ENCODE measurements at regions not wholly inside any gene's neighbourhood (a gene's known extent, or its start where the extent isn't known, plus 50 kb on each side); places are given as distances from the start of the nearest gene placed in this dataset.

DNA sequence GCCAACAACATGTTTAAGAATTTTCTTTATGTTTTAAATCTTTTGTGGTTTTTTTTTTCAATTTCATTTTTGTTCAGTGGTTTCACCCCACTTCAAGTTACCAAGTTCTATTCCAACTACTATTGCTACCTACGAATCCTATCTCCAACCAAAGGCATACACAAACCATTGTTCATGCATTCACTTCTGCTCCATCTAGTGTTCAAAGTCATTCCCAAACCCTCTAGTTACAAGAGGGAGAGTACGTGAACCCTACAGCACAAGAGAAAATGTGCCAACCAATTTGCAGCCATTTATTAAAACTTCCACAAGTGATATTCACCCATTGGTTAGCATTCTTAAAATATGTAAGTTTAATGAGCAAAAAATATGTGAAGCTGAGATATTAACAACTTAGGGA is 295.1 kb upstream of the KYNU start:
- TF ChIP-seq, protein P1, sequence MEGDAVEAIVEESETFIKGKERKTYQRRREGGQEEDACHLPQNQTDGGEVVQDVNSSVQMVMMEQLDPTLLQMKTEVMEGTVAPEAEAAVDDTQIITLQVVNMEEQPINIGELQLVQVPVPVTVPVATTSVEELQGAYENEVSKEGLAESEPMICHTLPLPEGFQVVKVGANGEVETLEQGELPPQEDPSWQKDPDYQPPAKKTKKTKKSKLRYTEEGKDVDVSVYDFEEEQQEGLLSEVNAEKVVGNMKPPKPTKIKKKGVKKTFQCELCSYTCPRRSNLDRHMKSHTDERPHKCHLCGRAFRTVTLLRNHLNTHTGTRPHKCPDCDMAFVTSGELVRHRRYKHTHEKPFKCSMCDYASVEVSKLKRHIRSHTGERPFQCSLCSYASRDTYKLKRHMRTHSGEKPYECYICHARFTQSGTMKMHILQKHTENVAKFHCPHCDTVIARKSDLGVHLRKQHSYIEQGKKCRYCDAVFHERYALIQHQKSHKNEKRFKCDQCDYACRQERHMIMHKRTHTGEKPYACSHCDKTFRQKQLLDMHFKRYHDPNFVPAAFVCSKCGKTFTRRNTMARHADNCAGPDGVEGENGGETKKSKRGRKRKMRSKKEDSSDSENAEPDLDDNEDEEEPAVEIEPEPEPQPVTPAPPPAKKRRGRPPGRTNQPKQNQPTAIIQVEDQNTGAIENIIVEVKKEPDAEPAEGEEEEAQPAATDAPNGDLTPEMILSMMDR (conservative IDR thresholded peaks at IDR 0.05; ENCODE audit: low read depth, low read length), result peak; percentile 48; the same call in 1 of the 2 replicates
- no peak for TF ChIP-seq EZH2 (IDR thresholded peaks at IDR 0.05; ENCODE audit: borderline replicate concordance, low read depth, low read length, poor library complexity, severe bottlenecking)
